ENCODE measurements at regions not wholly inside any gene's neighbourhood (a gene's known extent, or its start where the extent isn't known, plus 50 kb on each side); places are given as distances from the start of the nearest gene placed in this dataset.
"Not testable (repeated sequence)": the region's sequence is repeated elsewhere in the genome, so short reads cannot be mapped to it uniquely, and the experiment has no call there.

- H3K4me3 ChIP-seq (ENCODE audit: control insufficient read depth, low read depth, low read length) = no peak overlapping the region
- DNase-seq (ENCODE audit: low read depth) = no peak
- TF ChIP-seq, protein P1, sequence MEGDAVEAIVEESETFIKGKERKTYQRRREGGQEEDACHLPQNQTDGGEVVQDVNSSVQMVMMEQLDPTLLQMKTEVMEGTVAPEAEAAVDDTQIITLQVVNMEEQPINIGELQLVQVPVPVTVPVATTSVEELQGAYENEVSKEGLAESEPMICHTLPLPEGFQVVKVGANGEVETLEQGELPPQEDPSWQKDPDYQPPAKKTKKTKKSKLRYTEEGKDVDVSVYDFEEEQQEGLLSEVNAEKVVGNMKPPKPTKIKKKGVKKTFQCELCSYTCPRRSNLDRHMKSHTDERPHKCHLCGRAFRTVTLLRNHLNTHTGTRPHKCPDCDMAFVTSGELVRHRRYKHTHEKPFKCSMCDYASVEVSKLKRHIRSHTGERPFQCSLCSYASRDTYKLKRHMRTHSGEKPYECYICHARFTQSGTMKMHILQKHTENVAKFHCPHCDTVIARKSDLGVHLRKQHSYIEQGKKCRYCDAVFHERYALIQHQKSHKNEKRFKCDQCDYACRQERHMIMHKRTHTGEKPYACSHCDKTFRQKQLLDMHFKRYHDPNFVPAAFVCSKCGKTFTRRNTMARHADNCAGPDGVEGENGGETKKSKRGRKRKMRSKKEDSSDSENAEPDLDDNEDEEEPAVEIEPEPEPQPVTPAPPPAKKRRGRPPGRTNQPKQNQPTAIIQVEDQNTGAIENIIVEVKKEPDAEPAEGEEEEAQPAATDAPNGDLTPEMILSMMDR (IDR thresholded peaks at IDR 0.05; ENCODE audit: control insufficient read depth, insufficient read depth, low read depth, low read length, missing control alignments) = no peak
These were observed 156.7 kb upstream of the SALL3 start for GRCh38 chr18:78822949-78823285.

GRCh38 chr18:78825168-78825567 is 154.4 kb upstream of the SALL3 start:
- H3K4me3 ChIP-seq (ENCODE audit: control insufficient read depth, low read depth, low read length) = no peak overlapping the region
- no peak for DNase-seq (ENCODE audit: low read depth)
- TF ChIP-seq, protein P1 (IDR thresholded peaks at IDR 0.05; ENCODE audit: control insufficient read depth, insufficient read depth, low read depth, low read length, missing control alignments) = no peak

DNA sequence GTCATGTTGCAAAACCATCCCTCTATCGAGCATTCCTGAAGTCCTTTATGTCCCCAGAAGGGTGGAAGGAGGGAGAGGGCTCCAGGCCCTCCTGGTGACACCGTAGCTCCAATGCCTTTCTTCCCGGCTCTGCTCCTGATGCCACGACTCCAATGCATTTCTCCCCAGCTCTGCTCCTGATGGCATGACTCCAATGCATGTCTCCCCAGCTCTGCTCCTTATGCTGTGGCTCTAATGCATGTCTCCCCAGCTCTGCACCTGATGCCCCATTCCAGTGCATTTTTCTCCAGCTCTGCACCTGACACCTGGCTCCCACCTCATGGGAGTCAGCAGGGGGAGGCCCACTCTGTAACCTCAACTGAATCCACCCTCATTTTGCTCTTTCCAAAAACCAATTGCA is 153.0 kb upstream of the SALL3 start:
- DNase-seq (ENCODE audit: low read depth) = no peak
- no peak overlapping the region for H3K4me3 ChIP-seq (ENCODE audit: control insufficient read depth, low read depth, low read length)
- TF ChIP-seq, protein P1 (IDR thresholded peaks at IDR 0.05; ENCODE audit: control insufficient read depth, insufficient read depth, low read depth, low read length, missing control alignments) = no peak

DNA sequence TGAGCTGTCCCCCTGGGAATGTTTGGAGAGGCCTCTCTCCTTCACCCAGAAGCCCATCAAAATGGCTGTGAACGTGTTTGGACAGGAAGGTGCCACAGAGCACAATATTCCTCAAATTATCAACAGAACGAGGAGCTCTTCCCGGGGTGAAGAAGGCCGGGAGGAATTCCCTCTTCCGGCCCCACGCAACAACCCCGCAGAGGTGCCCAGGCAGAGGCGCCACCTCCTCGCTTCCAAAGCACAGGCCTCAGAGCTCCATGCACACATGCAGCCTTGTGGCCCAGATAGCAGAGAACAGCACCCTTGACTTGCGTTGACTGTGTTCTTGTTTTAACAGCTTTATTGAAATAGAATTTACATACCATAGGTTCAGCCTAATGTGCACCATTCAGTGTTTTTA is 152.5 kb upstream of the SALL3 start:
- TF ChIP-seq, protein P1 (IDR thresholded peaks at IDR 0.05; ENCODE audit: control insufficient read depth, insufficient read depth, low read depth, low read length, missing control alignments) = no peak
- H3K4me3 ChIP-seq (ENCODE audit: control insufficient read depth, low read depth, low read length) = no peak overlapping the region
- DNase-seq (ENCODE audit: low read depth) = no peak

DNA sequence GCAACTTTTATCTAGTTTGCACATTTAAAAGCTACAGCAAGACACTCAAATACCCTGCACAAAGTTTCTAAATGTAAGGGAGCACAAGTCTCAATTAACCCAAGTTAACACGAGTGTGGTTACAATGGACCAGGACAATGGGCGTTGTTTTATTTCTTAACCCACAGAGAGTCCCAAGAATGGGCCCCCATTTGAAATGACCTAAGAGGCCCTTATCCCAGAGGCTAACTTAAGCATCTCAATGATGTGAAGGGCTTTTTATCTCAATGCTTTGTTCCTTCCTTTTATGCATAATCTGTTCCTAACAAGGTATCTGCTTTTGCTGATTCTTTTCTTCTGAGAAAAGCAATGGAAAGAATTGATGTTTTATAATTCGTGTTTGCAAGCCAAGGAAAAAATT is 151.5 kb upstream of the SALL3 start:
- H3K4me3 ChIP-seq (ENCODE audit: control insufficient read depth, low read depth, low read length) = no peak overlapping the region
- no peak for DNase-seq (ENCODE audit: low read depth)
- TF ChIP-seq, protein P1 (IDR thresholded peaks at IDR 0.05; ENCODE audit: control insufficient read depth, insufficient read depth, low read depth, low read length, missing control alignments) = no peak

- H3K4me3 ChIP-seq (ENCODE audit: control insufficient read depth, low read depth, low read length); DNase-seq (ENCODE audit: low read depth): not testable (repeated sequence)
These were observed 150.6 kb upstream of the SALL3 start for GRCh38 chr18:78829026-78829425.

DNA sequence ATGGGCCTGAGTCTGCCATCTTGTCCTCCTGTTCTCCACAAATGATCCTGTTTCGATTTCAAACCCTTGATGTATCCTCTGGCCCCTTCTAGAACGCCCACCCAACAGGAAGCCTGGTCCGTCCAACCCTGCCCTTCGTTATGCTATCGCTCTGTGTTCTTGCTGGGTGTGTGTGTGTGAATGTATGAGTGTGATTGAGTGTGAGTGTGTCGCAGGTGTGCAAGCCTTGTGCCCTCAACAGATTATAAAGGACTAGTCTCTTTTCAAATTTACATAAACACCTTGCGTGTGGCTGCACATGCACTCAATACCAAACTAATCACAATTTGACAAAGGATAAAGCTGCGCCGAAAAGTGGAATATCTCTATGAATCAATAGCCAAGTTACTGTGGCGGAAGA is 149.5 kb upstream of the SALL3 start:
- TF ChIP-seq, protein P1 (IDR thresholded peaks at IDR 0.05; ENCODE audit: control insufficient read depth, insufficient read depth, low read depth, low read length, missing control alignments) = no peak
- no peak for DNase-seq (ENCODE audit: low read depth)
- no peak overlapping the region for H3K4me3 ChIP-seq (ENCODE audit: control insufficient read depth, low read depth, low read length)

All from AG09309 (cell line).